Ramos (cell line): ENCODE measurements at regions not wholly inside any gene's neighbourhood (a gene's known extent, or its start where the extent isn't known, plus 50 kb on each side); places are given as distances from the start of the nearest gene placed in this dataset.

Experiments
- in situ Hi-C: fragments of 300-500 bp; cut with MboI; formaldehyde crosslinking; loops from one replicate; pipeline ENCODE4 v1.14.3; 2022; ENCODE audit warnings: low sequenced_read_pairs; ENCODE audit not compliant: unreplicated experiment

DNA sequence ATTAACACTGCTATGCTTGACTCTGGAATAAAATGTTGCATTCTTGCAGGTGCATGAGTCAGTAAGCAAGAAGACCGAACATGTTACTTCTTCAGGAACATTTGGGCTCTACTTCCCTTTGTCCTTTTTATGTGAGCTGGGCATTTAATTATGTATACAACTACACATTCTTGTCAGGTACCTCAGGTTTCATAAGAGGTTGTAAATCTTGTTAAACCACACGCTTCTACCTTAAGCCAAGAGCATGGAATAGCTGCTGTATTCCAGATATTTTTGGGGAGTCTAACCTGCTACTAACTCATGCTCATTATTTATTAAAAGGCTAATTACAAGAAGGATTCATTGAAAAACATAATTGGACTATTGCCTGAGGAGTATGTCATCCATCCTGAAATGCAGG, 414.2 kb upstream of the KLF6 start:
- in situ Hi-C loops, result no loop called here

DNA sequence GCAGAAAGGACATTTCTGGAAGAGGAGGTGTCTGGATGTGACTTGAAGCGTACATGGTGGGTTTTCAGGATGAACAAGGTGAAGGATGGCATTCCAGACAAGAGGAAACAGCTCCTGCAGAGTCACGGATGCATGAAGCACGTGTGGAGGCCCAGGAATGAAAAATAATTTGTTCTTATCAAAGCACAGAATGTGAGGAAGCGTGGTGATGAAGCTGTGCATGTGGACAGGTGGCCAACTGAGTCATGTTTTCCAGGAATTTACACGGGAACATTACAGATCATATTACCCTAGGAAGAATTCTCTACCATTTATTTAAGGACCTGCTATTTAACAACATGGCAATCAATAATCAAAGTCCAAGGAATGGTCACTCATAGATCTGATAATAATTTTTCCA, 413.2 kb upstream of the KLF6 start:
- in situ Hi-C loops, result no loop called here

DNA sequence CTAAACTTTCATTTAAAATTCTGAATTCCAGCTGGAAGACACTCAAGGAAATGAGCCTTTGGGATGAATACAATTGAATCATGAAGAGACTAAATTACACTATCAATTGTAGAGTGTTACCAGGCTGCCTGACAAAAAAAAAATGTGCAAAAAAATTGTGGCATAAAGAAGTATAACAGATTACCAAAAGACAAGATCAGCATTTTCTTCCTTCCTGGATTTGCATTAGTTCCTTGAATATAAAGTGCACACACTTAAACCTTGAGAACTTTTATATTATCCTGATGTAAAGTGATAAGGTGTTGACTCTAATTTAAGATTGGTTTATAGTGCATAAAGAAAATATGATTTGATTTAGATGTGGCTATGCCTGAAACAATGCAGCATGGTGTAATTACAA, 412.7 kb upstream of the KLF6 start:
- in situ Hi-C loops, result no loop called here

DNA sequence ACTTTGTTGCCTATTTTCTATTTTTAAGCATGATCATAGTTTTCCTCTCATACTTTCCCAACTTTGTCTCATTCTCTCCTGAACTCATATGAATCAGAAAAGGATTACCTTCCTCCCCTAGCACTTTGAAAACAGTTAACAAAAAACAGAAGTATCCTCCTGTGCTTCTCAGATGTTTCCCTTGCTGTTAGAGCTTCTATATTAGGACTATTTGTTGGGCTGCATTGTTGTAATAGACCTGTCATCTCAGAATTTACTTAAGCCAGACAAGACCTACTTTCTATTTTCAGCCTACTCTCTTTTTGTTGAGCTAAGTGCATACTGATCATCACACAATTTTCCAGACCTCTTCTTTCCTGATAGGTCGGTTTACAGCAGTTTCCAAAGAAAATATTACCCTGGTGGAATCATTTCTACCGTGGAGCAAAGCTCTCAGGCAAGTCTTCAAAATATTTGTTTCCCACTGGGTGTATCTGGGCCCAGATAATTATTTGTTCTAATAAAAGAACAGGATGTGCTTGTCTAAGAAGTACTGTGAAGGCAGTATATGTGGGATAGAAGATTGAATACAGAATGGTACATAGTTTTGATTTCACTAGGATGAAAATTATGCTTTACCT, 411.9 kb upstream of the KLF6 start:
- in situ Hi-C loops, result no loop called here

DNA sequence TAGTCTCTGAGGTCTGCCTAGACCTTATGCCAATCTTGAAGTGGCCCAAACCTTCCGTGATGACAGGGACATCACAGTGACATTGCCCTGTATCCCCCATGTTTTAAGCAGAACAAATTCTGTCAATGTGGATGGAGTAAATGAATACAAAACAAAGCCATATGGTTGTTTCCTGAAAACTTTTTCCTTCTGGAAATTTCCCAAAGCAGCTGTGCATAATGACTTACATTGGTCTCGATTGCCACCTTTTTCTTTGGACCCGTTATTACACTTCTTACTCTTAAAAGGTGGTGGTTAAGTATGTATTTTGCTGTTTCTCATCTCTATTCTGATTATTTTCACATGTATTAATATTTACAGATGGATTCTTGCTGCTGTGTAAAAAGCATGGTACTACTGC, 411.2 kb upstream of the KLF6 start:
- in situ Hi-C loops, result no loop called here

DNA sequence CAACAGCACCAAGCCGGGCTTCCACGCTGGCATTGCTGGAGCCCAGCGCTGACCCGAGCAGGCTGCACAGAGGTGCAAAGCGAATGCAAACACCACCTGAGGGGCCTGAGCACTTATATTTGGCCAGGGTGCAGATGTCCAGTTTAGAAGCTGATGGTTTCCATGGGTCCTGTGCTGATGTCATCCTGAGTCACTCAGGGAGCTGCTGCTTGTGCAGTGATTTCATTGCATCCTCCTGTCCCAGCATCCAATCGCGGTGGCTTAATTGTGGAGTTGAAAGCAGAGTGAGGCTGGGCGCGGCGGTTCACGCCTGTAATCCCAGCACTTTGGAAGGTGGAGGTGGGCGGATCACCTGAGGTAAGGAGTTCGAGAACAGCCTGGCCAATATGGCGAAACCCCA, 410.2 kb upstream of the KLF6 start:
- in situ Hi-C loops, result no loop called here

DNA sequence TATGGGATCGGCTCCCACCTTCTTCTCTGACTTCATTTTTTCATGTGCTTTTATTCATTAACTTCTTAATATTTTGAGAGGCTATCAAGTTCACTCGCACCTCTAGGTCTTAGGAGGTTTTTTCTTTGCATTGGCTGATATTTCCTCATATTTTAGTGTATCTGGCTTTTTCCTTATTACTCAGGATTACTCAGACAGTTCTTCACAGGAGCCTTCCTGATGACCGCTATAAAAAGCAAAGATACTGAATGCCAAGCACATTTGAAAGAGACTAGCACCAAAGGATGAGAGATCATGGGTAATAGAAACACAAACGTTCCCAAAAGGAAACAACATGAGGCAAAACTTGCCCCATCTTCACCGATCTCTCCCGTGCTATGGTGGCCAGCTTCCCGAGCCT, 409.2 kb upstream of the KLF6 start:
- in situ Hi-C loops, result no loop called here

DNA sequence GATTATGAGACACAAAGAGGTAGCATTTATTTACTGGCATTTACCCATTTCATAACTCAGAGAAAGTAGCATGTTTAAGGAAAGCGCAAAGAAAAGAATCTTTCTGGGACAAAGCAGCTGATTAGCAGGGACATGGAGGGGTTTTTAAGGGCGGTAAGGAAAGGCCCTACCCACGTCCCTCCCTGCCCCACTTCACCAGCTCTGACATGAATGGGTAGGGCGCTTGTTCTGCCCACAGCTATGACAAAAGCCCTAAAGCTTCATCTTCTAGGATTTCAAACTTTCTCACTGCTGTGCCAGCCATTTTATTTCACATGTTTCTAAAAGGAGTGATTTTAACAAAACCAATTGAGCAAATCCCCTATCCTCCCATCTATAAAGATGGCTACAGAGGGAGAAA, 406.9 kb upstream of the KLF6 start:
- in situ Hi-C loops, result no loop called here

DNA sequence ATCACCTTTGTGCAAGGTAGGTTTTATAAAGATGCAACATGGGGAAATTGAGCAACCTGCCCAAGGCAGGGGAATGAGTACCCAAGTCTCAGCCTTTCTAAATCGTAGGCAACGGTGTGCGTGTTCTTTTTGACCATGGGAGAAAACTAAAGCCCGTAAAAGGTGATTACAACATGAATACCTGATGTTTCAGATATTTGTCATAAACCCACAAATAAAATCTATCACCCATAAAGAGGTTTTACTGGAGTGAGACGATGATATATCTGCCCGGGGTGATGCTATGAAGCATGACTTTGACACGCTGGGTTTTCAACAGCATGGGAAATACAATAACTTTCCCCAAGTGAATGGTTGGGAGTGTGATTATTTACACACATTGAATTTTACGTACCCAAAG, 406.3 kb upstream of the KLF6 start:
- in situ Hi-C loops, result no loop called here

DNA sequence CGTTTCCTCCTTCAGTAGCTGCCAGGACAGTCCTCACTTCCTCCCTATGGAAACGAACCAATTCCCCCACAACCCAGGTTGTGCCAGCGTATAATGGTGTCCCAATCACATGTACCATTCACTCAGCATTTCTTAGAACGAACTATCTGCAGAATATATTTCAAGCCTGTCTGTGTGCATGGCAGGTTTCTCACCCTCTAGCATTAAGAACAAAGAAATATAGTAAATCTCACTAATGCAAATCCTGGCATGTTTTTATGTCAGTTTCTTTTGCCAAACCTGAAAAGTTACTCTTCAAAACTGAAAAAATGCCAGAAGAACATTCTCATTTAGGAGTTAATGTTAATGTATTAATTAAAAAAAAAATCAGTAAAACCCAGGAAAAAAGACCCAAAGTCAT, 405.9 kb upstream of the KLF6 start:
- in situ Hi-C loops, result no loop called here

DNA sequence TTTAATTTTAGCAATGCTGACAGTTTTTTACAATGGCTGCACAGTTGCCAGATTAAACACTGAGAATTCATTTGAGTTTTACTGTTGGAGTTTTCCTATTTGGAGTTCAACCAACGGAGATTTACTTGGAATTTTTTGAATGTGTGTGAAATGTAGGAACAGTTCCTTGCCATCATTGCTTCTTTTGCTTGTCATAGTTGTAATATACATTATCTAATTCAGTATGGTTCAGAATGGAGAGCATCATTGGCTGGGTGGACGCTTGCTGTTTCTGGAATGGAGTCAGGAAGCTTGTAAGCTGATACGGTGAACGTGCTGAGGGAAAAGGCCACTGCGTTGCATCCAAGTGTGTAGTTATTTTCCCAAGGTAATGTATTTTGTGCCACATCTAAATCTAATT, 404.3 kb upstream of the KLF6 start:
- in situ Hi-C loops, result no loop called here

DNA sequence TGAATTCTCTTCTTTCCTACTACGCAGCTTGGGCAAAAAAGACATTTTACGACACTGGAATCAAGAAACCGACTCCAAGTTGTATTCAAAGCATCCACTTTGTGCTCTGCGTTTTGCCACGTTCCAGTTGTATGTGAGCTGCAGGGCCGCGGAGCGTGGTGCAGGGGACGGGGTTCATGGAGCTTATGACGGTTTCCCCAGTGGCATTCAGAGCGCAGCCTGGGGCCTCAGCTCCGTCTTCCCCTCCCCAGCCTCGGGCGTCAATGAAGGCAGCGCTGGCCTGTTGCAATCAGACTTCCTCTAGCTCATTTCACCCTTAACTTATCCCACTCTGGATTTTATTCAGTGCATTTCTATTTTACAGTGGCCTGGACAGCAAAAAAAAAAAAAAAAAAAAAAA, 403.4 kb upstream of the KLF6 start:
- in situ Hi-C loops, result no loop called here

DNA sequence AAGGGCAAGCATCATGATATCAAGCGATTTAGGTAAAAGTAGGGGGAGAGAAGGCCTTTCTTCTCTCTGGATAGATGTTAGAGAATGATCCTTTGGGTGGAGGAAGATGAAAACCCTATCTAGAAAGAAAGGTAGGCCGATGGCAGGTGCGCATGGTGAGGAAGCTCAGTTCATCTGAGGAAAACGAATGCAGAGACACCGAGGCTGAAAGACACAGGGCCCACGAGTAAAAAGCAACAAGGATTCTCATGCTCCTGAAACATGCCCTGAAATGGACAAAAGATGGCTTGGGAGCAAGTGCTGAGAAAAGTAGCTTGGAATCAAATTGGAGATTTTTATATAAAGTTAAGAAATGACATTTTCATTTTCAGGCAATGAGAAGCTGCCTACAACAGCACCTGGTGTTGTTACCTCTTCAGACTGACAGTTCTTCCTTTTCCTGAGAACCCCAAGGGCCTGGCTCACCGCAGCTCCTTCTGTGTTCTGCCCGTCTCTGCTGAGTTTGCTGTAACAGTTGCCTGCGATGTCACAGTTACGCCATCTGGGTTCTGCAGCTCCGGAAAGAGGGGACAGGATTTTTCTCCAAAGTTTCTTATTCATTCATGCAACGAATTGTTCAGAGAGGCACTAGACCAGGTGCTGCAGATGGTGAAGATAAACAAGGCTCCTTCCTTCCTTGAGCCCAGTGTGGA, 402.0 kb upstream of the KLF6 start:
- in situ Hi-C loops, result no loop called here

DNA sequence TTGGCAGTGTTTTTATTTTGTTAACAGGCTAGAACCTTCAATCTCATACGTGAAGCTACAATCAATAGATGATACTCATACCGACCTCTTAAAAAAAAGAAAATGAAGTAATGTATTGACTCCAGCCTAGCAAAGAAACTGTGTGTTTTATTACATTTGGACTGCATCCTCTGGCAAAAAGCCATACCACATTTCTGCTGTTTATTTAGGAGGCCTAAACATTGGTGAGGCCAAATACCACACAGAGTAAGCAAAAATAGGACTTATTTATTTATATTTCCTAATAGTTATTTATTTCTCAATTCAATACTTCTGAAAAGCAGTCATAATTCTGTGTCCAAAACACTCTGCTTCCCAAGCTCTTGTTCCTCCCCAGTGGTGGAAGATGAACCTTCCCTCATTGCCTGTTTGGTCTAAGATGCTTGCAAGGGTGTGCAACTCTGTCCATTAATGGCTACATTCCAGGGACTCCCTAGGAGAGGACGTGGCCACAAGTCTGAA, 398.8 kb upstream of the KLF6 start:
- in situ Hi-C loops, result no loop called here

DNA sequence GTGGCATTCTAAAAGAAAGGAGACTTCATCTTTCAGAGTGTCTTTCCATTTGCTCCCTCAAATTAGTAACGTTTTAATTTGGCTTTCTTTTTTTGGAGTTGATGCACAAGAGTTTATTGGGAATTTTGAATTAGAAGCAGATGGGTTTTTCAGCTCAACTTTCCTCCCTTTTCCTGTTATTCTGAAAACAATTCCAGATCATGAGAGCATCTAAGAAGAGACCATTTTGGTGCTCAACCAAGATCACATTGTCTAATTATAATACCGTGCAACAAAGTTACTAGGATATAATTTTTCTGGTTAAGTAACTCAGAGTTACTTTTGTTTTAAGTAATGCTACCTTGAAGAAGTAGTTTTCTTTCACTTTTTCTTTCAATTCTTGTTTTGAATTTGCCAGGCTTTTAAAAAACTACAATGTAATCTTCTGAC, 396.6 kb upstream of the KLF6 start:
- in situ Hi-C loops, result no loop called here

DNA sequence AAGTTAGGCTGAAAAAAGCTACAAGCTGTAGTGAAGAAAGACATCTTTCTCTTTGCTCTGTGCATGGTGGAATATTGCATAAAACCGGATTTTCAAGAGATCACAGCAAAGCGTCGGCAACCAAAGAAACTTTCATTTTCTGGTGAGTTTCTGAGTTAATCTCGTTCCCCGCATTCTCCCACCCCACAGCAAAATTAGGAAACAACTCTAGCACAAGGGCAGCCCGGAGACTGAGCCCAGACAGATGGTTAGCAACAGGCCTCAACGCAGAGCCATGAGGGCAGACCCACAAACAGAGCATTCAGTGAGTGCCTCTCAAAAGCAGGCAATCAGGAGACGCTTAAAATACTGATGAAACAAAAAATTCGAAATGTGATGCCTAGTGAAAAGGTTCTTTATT, 396.1 kb upstream of the KLF6 start:
- in situ Hi-C loops, result no loop called here

DNA sequence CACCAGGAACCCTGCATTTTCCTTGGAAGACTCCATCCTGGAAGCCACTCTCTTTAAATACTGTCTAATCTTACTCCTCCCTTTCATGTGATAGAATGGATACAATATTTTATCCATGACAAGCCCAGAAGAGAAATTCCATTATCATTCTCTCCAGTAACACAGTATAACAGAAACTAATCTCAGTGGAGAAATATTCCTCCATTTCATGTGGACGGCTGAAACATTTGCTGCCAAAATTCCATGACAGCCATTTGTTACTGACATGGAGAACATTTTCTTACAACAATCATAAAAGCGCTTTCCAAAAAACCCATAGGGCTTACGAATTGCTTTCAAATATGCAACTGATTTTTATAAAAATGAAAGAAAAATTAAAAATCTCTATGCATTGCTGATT, 392.8 kb upstream of the KLF6 start:
- in situ Hi-C loops, result no loop called here

DNA sequence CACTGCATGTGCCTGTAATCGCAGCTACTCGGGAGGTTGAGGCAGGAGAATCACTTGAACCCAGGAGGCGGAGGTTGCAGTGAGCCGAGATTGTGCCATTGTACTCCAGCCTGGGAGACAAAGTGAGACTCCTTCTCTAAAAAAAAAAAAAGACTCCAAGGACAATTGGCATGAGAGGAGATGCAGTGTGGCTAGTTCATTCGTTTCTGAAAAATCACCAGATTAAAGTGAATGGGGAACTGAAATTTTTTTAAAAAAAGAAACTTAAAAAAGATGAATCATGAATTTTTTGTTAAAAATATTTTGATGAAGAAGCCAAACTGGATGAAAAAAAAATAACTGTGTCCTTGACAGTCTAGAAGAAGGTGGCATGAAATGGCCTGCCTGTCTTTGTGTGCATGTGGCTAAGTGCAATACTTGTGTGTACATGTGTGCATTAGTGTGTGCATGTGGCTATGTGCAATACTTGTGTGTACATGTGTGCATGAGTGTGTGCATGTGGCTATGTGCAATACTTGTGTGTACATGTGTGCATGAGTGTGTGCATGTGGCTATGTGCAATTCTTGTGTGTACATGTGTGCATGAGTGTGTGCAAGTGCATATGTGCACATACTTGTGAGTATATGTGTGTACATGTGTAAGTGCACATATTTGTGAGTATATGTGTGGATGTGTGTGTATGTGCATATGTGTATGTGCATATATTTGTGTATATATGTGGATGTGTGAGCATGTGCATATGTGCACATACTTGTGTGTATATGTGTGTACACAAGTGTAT, 391.7 kb upstream of the KLF6 start:
- in situ Hi-C loops, result no loop called here

DNA sequence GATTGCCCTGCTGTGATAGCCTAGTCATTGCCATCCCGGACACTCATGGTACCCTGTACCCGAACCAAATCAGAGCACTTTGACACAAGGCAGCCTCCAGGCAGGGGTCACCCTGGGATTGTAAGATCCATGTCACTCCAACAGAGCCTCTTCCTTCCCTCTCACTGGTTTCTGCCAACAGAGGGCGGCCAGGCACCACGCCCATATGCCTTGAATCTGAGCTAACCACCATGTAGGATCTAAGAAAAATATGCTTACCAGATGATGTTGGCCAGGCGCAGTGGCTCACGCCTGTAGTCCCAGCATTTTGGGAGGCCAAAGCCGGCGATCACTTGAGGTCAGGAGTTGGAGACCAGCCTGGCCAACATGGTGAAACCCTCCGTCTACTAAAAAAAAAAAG, 389.2 kb upstream of the KLF6 start:
- in situ Hi-C loops, result no loop called here

DNA sequence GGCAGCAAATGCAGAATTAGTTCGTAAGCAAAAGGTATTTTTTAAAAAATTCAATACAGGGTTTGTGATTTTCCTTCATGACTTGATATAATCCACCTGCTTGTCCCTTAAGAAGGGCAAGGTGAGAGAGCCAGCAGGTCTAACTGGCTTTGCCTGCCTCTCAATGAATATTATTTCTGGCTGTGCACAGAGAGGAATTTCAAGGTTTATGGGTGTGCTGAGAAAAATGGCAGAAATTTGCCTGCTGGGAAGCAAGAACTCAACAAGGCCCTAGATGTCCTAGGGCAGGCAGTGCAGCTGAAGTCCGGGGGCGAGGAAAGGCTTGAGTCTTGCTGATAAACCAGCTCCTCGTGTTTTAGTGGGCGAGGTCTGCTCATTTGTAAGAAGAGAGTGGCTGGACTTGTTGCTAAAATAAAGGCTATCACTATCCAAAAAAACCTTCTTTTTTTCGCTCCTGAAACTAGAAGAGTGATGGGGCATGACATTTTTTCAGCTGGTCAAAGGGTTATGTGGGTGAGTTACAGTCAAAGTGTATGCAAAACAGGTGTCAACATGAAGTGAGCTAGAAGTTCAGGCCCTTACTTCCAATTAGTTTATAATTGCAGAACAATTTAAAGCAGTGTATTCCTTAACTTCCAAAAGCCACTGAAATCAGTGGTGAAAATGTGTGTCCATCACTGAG, 385.8 kb upstream of the KLF6 start:
- in situ Hi-C loops, result no loop called here

DNA sequence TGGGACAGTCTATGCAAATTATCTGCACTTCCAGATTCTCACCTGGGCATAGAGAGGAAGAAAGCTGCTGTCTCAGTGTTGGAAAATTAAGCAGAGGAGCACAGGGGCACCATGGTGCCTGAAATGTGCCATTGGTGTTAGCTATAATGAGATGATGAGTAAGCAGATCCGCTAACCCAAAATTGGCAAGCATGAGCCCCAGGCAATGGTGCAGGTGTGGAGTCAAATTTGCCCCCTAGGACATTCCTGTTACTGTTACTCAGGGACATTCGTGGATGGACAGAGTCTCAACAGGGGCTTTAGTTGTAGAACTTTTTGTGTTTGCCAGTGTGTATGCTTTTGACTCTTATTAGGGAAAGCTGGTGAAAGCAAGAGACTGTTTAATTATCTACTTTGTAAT, 385.2 kb upstream of the KLF6 start:
- in situ Hi-C loops, result no loop called here
